ENCODE measurements at regions not wholly inside any gene's neighbourhood (a gene's known extent, or its start where the extent isn't known, plus 50 kb on each side); places are given as distances from the start of the nearest gene placed in this dataset.

DNA sequence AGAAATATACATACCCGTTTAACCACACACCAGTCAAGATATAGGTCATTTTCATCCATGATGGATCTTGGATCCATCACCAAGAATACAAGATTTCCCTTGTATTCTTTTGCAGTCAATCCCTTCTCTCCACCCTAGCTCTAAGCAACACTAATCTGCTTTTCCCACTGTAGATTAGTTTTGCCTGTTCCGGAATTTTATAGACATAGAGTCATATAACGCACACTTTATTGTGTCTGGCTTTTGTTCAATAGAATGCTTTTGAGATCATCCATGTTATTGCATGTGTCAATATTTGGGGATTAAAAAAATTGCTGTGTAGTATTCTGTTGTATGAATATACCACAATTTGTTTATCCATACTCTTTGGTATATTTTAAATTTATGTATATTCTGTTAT, 235.6 kb upstream of the BCOR start:
- Histone ChIP-seq H3K9me2 (no peaks in the 10 kb centered on the region), H3F3A (replicated peaks; ENCODE audit: insufficient read depth) (no peaks in the 10 kb centered on the region), H2AFZ (ENCODE audit: low read depth) (no peak overlapping the region), H3K9me3 (no peaks in the 10 kb centered on the region), H3K4me3 (ENCODE audit: low read depth in 2 of 2, low read length in 1 of 2) (no peak overlapping the region), H4K20me1 (ENCODE audit: insufficient read depth) (no peaks in the 10 kb centered on the region), H3K4me2 (no peak overlapping the region), H3K79me2 (ENCODE audit: insufficient read depth) (no peaks in the 10 kb centered on the region), H3K9ac (no peak overlapping the region), H3K36me3 (replicated peaks in 1 of 2; ENCODE audit: control insufficient read depth in 1 of 2, insufficient read depth in 2 of 2, low read length in 1 of 2) (no peaks in the 10 kb centered on the region), H3K27ac (ENCODE audit: low read depth in 2 of 2, low read length in 1 of 2) (no peak overlapping the region), H3K4me1 (ENCODE audit: control insufficient read depth in 1 of 2, insufficient read depth in 2 of 2, low read depth in 1 of 2, low read length in 1 of 2) (no peaks in the 10 kb centered on the region), H3K27me3 (ENCODE audit: insufficient read depth) (no peaks in the 10 kb centered on the region; the same call in 1 of the 2 replicates)
- DNase-seq = no peak
- 25% methylated on average over 3 of the region's 3 CpGs for WGBS (ENCODE audit: low lambda C conversion rate)
- TF ChIP-seq, protein P1, sequence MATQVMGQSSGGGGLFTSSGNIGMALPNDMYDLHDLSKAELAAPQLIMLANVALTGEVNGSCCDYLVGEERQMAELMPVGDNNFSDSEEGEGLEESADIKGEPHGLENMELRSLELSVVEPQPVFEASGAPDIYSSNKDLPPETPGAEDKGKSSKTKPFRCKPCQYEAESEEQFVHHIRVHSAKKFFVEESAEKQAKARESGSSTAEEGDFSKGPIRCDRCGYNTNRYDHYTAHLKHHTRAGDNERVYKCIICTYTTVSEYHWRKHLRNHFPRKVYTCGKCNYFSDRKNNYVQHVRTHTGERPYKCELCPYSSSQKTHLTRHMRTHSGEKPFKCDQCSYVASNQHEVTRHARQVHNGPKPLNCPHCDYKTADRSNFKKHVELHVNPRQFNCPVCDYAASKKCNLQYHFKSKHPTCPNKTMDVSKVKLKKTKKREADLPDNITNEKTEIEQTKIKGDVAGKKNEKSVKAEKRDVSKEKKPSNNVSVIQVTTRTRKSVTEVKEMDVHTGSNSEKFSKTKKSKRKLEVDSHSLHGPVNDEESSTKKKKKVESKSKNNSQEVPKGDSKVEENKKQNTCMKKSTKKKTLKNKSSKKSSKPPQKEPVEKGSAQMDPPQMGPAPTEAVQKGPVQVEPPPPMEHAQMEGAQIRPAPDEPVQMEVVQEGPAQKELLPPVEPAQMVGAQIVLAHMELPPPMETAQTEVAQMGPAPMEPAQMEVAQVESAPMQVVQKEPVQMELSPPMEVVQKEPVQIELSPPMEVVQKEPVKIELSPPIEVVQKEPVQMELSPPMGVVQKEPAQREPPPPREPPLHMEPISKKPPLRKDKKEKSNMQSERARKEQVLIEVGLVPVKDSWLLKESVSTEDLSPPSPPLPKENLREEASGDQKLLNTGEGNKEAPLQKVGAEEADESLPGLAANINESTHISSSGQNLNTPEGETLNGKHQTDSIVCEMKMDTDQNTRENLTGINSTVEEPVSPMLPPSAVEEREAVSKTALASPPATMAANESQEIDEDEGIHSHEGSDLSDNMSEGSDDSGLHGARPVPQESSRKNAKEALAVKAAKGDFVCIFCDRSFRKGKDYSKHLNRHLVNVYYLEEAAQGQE (IDR thresholded peaks at IDR 0.05; ENCODE audit: low read depth, low read length) = no peak
- CTCF ChIA-PET = no interaction called here
- POLR2A ChIA-PET = no interaction called here

DNA sequence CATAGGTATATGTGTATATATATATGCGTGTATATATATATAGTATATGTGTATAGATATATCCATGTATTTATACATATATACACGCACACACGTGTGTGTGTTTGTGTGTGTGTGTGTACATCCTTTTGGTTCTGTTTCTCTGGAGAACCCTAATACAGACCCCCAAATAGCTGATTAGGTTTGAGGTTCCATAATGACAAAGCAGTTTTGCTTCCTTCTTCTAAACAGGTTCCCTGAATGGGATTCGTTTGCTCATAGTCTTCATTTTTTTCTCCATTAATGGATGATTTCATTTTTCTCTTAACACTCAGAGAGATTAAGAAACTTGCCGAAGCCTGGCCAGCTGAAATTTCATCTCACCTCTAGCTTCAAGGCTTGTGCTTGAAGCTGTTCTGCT, 234.0 kb upstream of the BCOR start:
- Histone ChIP-seq H3K9ac (no peak overlapping the region), H2AFZ (ENCODE audit: low read depth) (no peak overlapping the region), H3K79me2 (ENCODE audit: insufficient read depth) (no peaks in the 10 kb centered on the region), H3K27me3 (ENCODE audit: insufficient read depth) (no peaks in the 10 kb centered on the region; the same call in 1 of the 2 replicates), H3F3A (replicated peaks; ENCODE audit: insufficient read depth) (no peaks in the 10 kb centered on the region), H3K9me2 (no peaks in the 10 kb centered on the region), H3K4me1 (ENCODE audit: control insufficient read depth in 1 of 2, insufficient read depth in 2 of 2, low read depth in 1 of 2, low read length in 1 of 2) (no peaks in the 10 kb centered on the region), H3K27ac (ENCODE audit: low read depth in 2 of 2, low read length in 1 of 2) (no peak overlapping the region), H3K9me3 (no peaks in the 10 kb centered on the region), H3K4me3 (ENCODE audit: low read depth in 2 of 2, low read length in 1 of 2) (no peak overlapping the region), H4K20me1 (ENCODE audit: insufficient read depth) (no peaks in the 10 kb centered on the region), H3K4me2 (no peak overlapping the region), H3K36me3 (replicated peaks in 1 of 2; ENCODE audit: control insufficient read depth in 1 of 2, insufficient read depth in 2 of 2, low read length in 1 of 2) (no peaks in the 10 kb centered on the region)
- WGBS (ENCODE audit: low lambda C conversion rate) = 38% methylated on average over 5 of the region's 5 CpGs
- POLR2A ChIA-PET = no interaction called here
- no peak for TF ChIP-seq FOXM1 (IDR thresholded peaks at IDR 0.05; ENCODE audit: low read depth)
- no peak for TF ChIP-seq TAF1 (IDR thresholded peaks at IDR 0.05; ENCODE audit: borderline replicate concordance, low read depth, low read length)
- TF ChIP-seq ELF1 (IDR thresholded peaks at IDR 0.05) = no peak
- TF ChIP-seq, protein P2, sequence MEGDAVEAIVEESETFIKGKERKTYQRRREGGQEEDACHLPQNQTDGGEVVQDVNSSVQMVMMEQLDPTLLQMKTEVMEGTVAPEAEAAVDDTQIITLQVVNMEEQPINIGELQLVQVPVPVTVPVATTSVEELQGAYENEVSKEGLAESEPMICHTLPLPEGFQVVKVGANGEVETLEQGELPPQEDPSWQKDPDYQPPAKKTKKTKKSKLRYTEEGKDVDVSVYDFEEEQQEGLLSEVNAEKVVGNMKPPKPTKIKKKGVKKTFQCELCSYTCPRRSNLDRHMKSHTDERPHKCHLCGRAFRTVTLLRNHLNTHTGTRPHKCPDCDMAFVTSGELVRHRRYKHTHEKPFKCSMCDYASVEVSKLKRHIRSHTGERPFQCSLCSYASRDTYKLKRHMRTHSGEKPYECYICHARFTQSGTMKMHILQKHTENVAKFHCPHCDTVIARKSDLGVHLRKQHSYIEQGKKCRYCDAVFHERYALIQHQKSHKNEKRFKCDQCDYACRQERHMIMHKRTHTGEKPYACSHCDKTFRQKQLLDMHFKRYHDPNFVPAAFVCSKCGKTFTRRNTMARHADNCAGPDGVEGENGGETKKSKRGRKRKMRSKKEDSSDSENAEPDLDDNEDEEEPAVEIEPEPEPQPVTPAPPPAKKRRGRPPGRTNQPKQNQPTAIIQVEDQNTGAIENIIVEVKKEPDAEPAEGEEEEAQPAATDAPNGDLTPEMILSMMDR (IDR thresholded peaks at IDR 0.05) = no peak
- TF ChIP-seq RXRA (IDR thresholded peaks at IDR 0.05; ENCODE audit: borderline replicate concordance, low read depth) = no peak
- no peak for DNase-seq
- CTCF ChIA-PET = interaction anchor here (1.5 kb wide), 1 partner anchor 10 kb away, joined by 3 read pairs; no protein-coding TSS in a partner anchor

All from SK-N-SH (cell line).